Uterus (tissue), 3 donors: ENCODE measurements at regions not wholly inside any gene's neighbourhood (a gene's known extent, or its start where the extent isn't known, plus 50 kb on each side); places are given as distances from the start of the nearest gene placed in this dataset.

Source experiments
- DNase-seq, 2 donors: peaks; one replicate each; pipeline ENCODE4 v3.0.0-alpha.2; 2019 to 2020
- H3K27ac ChIP-seq, 2 donors: fragments of 200-600 bp; sonication (generic); 1 replicate in 1 of 2; 2 replicates in 1 of 2; pipeline ENCODE4 v1.5.1; 2016 to 2018
- H3K27me3 ChIP-seq, 2 donors: fragments of 200-600 bp; sonication (generic); one replicate each; pipeline ENCODE4 v1.5.1; 2018 to 2019; ENCODE audit warnings: control low read depth in 1 of 2
- H3K36me3 ChIP-seq, 2 donors: fragments of 200-600 bp; sonication (generic); one replicate each; pipeline ENCODE4 v1.5.1; 2019; ENCODE audit warnings: control low read depth in 1 of 2
- H3K4me1 ChIP-seq, 2 donors: fragments of 200-600 bp; sonication (generic); one replicate each; pipeline ENCODE4 v1.5.1; 2018 to 2019; ENCODE audit warnings: control low read depth in 1 of 2
- H3K4me3 ChIP-seq, 2 donors: fragments of 200-600 bp; sonication (generic); 1 replicate in 1 of 2; 2 replicates in 1 of 2; pipeline ENCODE4 v1.5.1; 2018 to 2019; ENCODE audit warnings: mild to moderate bottlenecking in 1 of 2
- H3K9me3 ChIP-seq, 2 donors: fragments of 200-600 bp; sonication (generic); one replicate each; pipeline ENCODE4 v1.5.1; 2019; ENCODE audit warnings: control low read depth in 1 of 2
- CTCF ChIP-seq, 4 experiments: fragments of 200-600 bp in 2 of 4; fragments of 450-650 bp in 2 of 4; sonication (generic) in 2 of 4; IDR thresholded peaks; one replicate each; pipeline ENCODE4 v1.5.1; 2016 to 2019; ENCODE audit warnings: antibody characterized with exemption in 4 of 4, mild to moderate bottlenecking in 2 of 4, moderate library complexity in 1 of 4
- POLR2A ChIP-seq, 2 donors: fragments of 450-650 bp; IDR thresholded peaks; one replicate each; pipeline ENCODE4 v1.6.1; 2016; ENCODE audit warnings: antibody characterized with exemption in 2 of 2, mild to moderate bottlenecking in 1 of 2, moderate library complexity in 1 of 2
- intact Hi-C: fragments of 100-400 bp; cut with DNase I; formaldehyde crosslinking; loops from one replicate; pipeline ENCODE4 v1.15.1; 2023; ENCODE audit warnings: low total_unique reads
- donor health status: DM: yes; HTN: yes; CAD: no.

- intact Hi-C loops: no loop called here
- H3K9me3 ChIP-seq: peaks cover 0 to 5% of the 10 kb centered on the region in 2 donors
- no peak overlapping the region for H3K4me3 ChIP-seq
Measured at GRCh38 chr16:22688463-22688862, 125.5 kb upstream of the HS3ST2 start.

GRCh38 chr16:22688930-22689329 lies 125.0 kb upstream of the HS3ST2 start:
- no peak overlapping the region for H3K4me3 ChIP-seq
- no peak for DNase-seq
- H3K27me3 ChIP-seq: no peaks in the 10 kb centered on the region
- no peaks in the 10 kb centered on the region for H3K4me1 ChIP-seq
- TF ChIP-seq CTCF (IDR thresholded peaks at IDR 0.05) (no peak), POLR2A (IDR thresholded peaks at IDR 0.05) (no peak)
- no peaks in the 10 kb centered on the region for H3K36me3 ChIP-seq
- peaks cover 0 to 5% of the 10 kb centered on the region in 2 donors for H3K9me3 ChIP-seq
- no peak overlapping the region for H3K27ac ChIP-seq
- intact Hi-C loops: no loop called here

More at GRCh38 chr16:22688463-22688862, 125.5 kb upstream of the HS3ST2 start:
- H3K36me3 ChIP-seq: no peaks in the 10 kb centered on the region
- no peak overlapping the region for H3K27ac ChIP-seq
- no peaks in the 10 kb centered on the region for H3K27me3 ChIP-seq
- DNase-seq: no peak
- no peaks in the 10 kb centered on the region for H3K4me1 ChIP-seq
- TF ChIP-seq POLR2A (IDR thresholded peaks at IDR 0.05): no peak
- no peak for TF ChIP-seq CTCF (IDR thresholded peaks at IDR 0.05)

- Histone ChIP-seq H3K36me3 (no peaks in the 10 kb centered on the region), H3K27me3 (no peaks in the 10 kb centered on the region), H3K4me3 (no peak overlapping the region), H3K27ac (no peak overlapping the region), H3K4me1 (no peaks in the 10 kb centered on the region), H3K9me3 (peaks cover 0 to 5% of the 10 kb centered on the region in 2 donors)
- intact Hi-C loops: loop anchor here (5.0 kb wide), 1 partner anchor 1129 kb away; no protein-coding TSS in a partner anchor
- TF ChIP-seq CTCF (IDR thresholded peaks at IDR 0.05): no peak
- no peak for TF ChIP-seq POLR2A (IDR thresholded peaks at IDR 0.05)
- no peak for DNase-seq
Measured at GRCh38 chr16:22691335-22691734, 122.6 kb upstream of the HS3ST2 start.

GRCh38 chr16:22692034-22692433 lies 121.9 kb upstream of the HS3ST2 start:
- intact Hi-C loops: loop anchor here (5.0 kb wide), 1 partner anchor 1130 kb away; no protein-coding TSS in a partner anchor
- H3K4me1 ChIP-seq: no peaks in the 10 kb centered on the region

More at GRCh38 chr16:22692034-22692433, 121.9 kb upstream of the HS3ST2 start:
- H3K36me3 ChIP-seq: no peaks in the 10 kb centered on the region
- no peak overlapping the region for H3K4me3 ChIP-seq
- H3K27me3 ChIP-seq: no peaks in the 10 kb centered on the region
- H3K27ac ChIP-seq: no peak overlapping the region
- DNase-seq: no peak
- TF ChIP-seq CTCF (IDR thresholded peaks at IDR 0.05): no peak
- TF ChIP-seq POLR2A (IDR thresholded peaks at IDR 0.05): no peak
- peaks cover 0 to 2% of the 10 kb centered on the region in 2 donors for H3K9me3 ChIP-seq
